ENCODE measurements at regions not wholly inside any gene's neighbourhood (a gene's known extent, or its start where the extent isn't known, plus 50 kb on each side); places are given as distances from the start of the nearest gene placed in this dataset.

DNA sequence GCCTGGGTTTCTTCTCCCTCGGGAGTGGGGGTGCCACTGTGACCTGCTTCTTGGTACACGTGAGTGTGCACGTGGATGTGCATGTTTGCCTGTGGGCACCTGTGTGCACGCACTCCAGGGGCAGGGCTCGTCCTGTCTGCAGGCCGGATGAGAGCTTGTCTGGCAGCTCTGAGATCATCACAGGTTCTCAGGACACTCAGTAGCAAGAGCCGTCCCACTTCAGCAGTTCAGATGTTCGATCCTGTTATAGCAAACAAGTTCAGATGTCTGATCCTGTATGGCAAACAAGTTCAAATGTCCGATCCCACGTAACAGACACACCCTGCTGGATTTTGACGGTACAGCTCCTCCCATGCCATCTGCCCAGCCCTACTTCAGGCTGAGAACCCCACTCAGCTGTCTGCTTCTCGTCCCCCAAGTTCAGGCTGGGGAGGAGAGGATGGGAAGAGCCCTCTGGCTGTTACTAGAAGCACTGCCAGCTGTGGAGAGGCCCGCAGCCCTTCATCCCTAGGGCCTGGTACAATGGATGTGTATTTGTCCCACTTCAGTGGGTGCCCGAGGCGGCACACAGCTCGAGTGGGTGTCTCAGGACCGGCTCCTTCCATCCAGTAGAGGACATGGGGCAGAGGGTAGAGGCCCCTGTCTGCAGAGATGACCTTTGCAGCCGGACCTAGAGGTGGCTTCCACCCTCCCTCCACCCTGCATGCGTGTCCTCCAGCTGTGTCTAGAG is 1126.9 kb downstream of the BRD1 start (continued):
- peak; percentile 62; the same call in 1 of the 2 replicates for TF ChIP-seq BRD4 (CRISPR knock-in tag; IDR thresholded peaks at IDR 0.05)
- TF ChIP-seq ZNF883 (CRISPR knock-in tag; IDR thresholded peaks at IDR 0.05; ENCODE audit: not compliant biosample characterization) = no peak
- TF ChIP-seq CENPX (CRISPR knock-in tag; IDR thresholded peaks at IDR 0.05) = no peak
- peak; percentile 38 for TF ChIP-seq RARA (CRISPR knock-in tag; IDR thresholded peaks at IDR 0.05)
- TF ChIP-seq KDM5B (CRISPR knock-in tag; IDR thresholded peaks at IDR 0.05; ENCODE audit: borderline replicate concordance) = 0 out of 2 replicates have a peak, but pooled peaks have one; percentile 35
- 0 out of 2 replicates have a peak, but pooled peaks have one; percentile 45 for TF ChIP-seq ISL2 (CRISPR knock-in tag; IDR thresholded peaks at IDR 0.05)
- 0 out of 2 replicates have a peak, but pooled peaks have one; percentile 54 for TF ChIP-seq ZFP37 (CRISPR knock-in tag; IDR thresholded peaks at IDR 0.05; ENCODE audit: borderline replicate concordance)
- no peak for TF ChIP-seq MEIS1 (CRISPR knock-in tag; IDR thresholded peaks at IDR 0.05; ENCODE audit: borderline replicate concordance)
- TF ChIP-seq ZNF552 (CRISPR knock-in tag; IDR thresholded peaks at IDR 0.05; ENCODE audit: borderline replicate concordance) = no peak
- TF ChIP-seq GTF3A (CRISPR knock-in tag; conservative IDR thresholded peaks at IDR 0.05) = no peak
- no peak for TF ChIP-seq TGIF2 (CRISPR knock-in tag; IDR thresholded peaks at IDR 0.05)
- TF ChIP-seq, protein P1, sequence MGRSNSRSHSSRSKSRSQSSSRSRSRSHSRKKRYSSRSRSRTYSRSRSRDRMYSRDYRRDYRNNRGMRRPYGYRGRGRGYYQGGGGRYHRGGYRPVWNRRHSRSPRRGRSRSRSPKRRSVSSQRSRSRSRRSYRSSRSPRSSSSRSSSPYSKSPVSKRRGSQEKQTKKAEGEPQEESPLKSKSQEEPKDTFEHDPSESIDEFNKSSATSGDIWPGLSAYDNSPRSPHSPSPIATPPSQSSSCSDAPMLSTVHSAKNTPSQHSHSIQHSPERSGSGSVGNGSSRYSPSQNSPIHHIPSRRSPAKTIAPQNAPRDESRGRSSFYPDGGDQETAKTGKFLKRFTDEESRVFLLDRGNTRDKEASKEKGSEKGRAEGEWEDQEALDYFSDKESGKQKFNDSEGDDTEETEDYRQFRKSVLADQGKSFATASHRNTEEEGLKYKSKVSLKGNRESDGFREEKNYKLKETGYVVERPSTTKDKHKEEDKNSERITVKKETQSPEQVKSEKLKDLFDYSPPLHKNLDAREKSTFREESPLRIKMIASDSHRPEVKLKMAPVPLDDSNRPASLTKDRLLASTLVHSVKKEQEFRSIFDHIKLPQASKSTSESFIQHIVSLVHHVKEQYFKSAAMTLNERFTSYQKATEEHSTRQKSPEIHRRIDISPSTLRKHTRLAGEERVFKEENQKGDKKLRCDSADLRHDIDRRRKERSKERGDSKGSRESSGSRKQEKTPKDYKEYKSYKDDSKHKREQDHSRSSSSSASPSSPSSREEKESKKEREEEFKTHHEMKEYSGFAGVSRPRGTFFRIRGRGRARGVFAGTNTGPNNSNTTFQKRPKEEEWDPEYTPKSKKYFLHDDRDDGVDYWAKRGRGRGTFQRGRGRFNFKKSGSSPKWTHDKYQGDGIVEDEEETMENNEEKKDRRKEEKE (IDR thresholded peaks at IDR 0.05) = no peak
- TF ChIP-seq, protein P2, sequence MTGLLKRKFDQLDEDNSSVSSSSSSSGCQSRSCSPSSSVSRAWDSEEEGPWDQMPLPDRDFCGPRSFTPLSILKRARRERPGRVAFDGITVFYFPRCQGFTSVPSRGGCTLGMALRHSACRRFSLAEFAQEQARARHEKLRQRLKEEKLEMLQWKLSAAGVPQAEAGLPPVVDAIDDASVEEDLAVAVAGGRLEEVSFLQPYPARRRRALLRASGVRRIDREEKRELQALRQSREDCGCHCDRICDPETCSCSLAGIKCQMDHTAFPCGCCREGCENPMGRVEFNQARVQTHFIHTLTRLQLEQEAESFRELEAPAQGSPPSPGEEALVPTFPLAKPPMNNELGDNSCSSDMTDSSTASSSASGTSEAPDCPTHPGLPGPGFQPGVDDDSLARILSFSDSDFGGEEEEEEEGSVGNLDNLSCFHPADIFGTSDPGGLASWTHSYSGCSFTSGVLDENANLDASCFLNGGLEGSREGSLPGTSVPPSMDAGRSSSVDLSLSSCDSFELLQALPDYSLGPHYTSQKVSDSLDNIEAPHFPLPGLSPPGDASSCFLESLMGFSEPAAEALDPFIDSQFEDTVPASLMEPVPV (CRISPR knock-in tag; IDR thresholded peaks at IDR 0.05) = no peak
- TF ChIP-seq, protein P3, sequence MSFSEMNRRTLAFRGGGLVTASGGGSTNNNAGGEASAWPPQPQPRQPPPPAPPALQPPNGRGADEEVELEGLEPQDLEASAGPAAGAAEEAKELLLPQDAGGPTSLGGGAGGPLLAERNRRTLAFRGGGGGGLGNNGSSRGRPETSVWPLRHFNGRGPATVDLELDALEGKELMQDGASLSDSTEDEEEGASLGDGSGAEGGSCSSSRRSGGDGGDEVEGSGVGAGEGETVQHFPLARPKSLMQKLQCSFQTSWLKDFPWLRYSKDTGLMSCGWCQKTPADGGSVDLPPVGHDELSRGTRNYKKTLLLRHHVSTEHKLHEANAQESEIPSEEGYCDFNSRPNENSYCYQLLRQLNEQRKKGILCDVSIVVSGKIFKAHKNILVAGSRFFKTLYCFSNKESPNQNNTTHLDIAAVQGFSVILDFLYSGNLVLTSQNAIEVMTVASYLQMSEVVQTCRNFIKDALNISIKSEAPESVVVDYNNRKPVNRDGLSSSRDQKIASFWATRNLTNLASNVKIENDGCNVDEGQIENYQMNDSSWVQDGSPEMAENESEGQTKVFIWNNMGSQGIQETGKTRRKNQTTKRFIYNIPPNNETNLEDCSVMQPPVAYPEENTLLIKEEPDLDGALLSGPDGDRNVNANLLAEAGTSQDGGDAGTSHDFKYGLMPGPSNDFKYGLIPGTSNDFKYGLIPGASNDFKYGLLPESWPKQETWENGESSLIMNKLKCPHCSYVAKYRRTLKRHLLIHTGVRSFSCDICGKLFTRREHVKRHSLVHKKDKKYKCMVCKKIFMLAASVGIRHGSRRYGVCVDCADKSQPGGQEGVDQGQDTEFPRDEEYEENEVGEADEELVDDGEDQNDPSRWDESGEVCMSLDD (CRISPR knock-in tag; IDR thresholded peaks at IDR 0.05; ENCODE audit: borderline replicate concordance) = 0 out of 2 replicates have a peak, but pooled peaks have one; percentile 46
- TF ChIP-seq DR1 (CRISPR knock-in tag; IDR thresholded peaks at IDR 0.05) = no peak
- no peak for TF ChIP-seq RARG (CRISPR knock-in tag; IDR thresholded peaks at IDR 0.05; ENCODE audit: low read depth)
- TF ChIP-seq REPIN1 (CRISPR knock-in tag; IDR thresholded peaks at IDR 0.05; ENCODE audit: borderline replicate concordance, low read depth) = no peak
- no peak for TF ChIP-seq ZNF274 (CRISPR knock-in tag; IDR thresholded peaks at IDR 0.05)
- TF ChIP-seq, protein P4, sequence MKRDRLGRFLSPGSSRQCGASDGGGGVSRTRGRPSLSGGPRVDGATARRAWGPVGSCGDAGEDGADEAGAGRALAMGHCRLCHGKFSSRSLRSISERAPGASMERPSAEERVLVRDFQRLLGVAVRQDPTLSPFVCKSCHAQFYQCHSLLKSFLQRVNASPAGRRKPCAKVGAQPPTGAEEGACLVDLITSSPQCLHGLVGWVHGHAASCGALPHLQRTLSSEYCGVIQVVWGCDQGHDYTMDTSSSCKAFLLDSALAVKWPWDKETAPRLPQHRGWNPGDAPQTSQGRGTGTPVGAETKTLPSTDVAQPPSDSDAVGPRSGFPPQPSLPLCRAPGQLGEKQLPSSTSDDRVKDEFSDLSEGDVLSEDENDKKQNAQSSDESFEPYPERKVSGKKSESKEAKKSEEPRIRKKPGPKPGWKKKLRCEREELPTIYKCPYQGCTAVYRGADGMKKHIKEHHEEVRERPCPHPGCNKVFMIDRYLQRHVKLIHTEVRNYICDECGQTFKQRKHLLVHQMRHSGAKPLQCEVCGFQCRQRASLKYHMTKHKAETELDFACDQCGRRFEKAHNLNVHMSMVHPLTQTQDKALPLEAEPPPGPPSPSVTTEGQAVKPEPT (CRISPR knock-in tag; IDR thresholded peaks at IDR 0.05; ENCODE audit: low read depth) = no peak
- peak; percentile 63; the same call in 1 of the 2 replicates for TF ChIP-seq SALL2 (CRISPR knock-in tag; IDR thresholded peaks at IDR 0.05)

Measured in HepG2 (cell line).